Sigmoid colon (tissue), 4 donors: ENCODE measurements at regions not wholly inside any gene's neighbourhood (a gene's known extent, or its start where the extent isn't known, plus 50 kb on each side); places are given as distances from the start of the nearest gene placed in this dataset.
"Not testable (repeated sequence)": the region's sequence is repeated elsewhere in the genome, so short reads cannot be mapped to it uniquely, and the experiment has no call there.

ENCODE experiments used
- EP300 ChIP-seq, 4 donors: sonication (generic); formaldehyde crosslinking; IDR thresholded peaks; one replicate each; pipeline ENCODE4 v1.6.1; 2017; ENCODE audit warnings: antibody characterized with exemption in 4 of 4
- POLR2AphosphoS5 ChIP-seq, 4 donors: sonication (generic); formaldehyde crosslinking; IDR thresholded peaks; one replicate each; pipeline ENCODE4 v1.6.1; 2017; ENCODE audit warnings: antibody characterized with exemption in 4 of 4
- TF ChIP-seq, protein P1 (sequence below), 4 experiments: fragments of 450-650 bp in 3 of 4; fragments of 200-600 bp in 1 of 4; IDR thresholded peaks; one replicate each; pipeline ENCODE4 v1.5.1; 2016 to 2019; ENCODE audit warnings: antibody characterized with exemption in 4 of 4, mild to moderate bottlenecking in 3 of 4, moderate library complexity in 2 of 4

DNA sequence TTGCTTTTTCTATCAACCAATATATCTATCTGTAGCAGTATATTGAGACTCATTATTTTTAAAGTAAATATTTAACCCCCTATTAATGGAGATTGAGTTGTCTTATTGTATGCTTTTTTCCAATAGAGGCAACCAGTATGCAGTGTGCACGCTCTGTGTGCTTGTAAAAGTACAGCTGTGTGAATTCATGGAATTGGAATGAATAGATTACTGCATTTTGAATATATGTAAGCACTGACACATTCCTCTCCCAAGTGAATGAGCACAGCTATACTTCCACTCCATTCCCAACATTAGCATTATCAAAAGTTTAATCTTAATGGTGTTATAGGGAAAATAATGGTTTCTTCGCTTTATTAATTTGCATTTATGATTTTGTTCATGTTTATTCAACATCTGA is 81.6 kb upstream of the HSFY2 start:
- TF ChIP-seq POLR2AphosphoS5, EP300 (IDR thresholded peaks at IDR 0.05): not testable (repeated sequence)
- TF ChIP-seq, protein P1, sequence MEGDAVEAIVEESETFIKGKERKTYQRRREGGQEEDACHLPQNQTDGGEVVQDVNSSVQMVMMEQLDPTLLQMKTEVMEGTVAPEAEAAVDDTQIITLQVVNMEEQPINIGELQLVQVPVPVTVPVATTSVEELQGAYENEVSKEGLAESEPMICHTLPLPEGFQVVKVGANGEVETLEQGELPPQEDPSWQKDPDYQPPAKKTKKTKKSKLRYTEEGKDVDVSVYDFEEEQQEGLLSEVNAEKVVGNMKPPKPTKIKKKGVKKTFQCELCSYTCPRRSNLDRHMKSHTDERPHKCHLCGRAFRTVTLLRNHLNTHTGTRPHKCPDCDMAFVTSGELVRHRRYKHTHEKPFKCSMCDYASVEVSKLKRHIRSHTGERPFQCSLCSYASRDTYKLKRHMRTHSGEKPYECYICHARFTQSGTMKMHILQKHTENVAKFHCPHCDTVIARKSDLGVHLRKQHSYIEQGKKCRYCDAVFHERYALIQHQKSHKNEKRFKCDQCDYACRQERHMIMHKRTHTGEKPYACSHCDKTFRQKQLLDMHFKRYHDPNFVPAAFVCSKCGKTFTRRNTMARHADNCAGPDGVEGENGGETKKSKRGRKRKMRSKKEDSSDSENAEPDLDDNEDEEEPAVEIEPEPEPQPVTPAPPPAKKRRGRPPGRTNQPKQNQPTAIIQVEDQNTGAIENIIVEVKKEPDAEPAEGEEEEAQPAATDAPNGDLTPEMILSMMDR (IDR thresholded peaks at IDR 0.05) = not testable (repeated sequence)
